ENCODE measurements at regions not wholly inside any gene's neighbourhood (a gene's known extent, or its start where the extent isn't known, plus 50 kb on each side); places are given as distances from the start of the nearest gene placed in this dataset.

DNA sequence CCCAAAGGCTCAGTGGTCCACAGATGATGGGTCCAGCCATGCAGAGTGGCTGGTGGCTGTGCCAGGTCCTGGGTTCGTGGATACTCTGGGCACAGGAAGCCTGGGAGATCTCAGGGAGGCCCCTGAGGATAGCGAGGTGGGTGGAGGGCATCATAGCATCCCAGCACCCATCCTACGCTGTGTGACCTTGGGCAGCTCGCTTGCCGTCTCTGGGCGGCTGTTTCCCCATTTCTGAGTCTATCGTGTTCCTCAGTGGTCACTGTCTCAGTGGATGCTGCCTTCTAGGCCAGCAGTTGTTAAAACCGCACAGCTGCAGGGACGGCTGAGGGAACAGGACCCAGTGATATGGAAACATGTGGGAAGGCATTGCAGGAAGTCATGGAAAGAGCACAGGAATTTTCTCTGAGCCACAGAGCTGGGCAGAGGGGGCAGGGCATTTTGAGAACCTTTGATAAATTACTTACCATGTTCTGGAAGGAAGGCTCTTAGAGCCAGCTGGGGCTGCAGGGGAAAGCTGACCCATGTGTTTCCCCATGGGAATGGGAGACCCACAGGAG is 86.4 kb upstream of the COL5A1 start:
- FAIRE-seq = no peak
- no TSS peak for BruUV-seq (replicated peaks)
- peak; percentile 59 for TF ChIP-seq ZFP36 (IDR thresholded peaks at IDR 0.05; ENCODE audit: low read depth, low read length, partially characterized antibody)
- no peak for TF ChIP-seq ZNF668 (CRISPR knock-in tag; IDR thresholded peaks at IDR 0.05)
- no peak for TF ChIP-seq ZNF12 (CRISPR knock-in tag; IDR thresholded peaks at IDR 0.05)
- TF ChIP-seq RBM25 (IDR thresholded peaks at IDR 0.05; ENCODE audit: low read depth, low read length, severe bottlenecking) = peak; percentile 37
- peak; percentile 43; the same call in 1 of the 2 replicates for TF ChIP-seq BCOR (IDR thresholded peaks at IDR 0.05)
- Histone ChIP-seq H3K4me1 (replicated peaks in 1 of 2; ENCODE audit: control insufficient read depth in 2 of 2, insufficient read depth in 2 of 2, low read length in 2 of 2) (no peaks in the 10 kb centered on the region; a peak in 2 of 5 replicates), H3K4me3 (no peak overlapping the region), H3K36me3 (ENCODE audit: control insufficient read depth, insufficient read depth, low read length) (no peaks in the 10 kb centered on the region), H3K9me1 (ENCODE audit: control insufficient read depth, insufficient read depth, low read length) (no peaks in the 10 kb centered on the region), H3K9me3 (replicated peaks; ENCODE audit: control insufficient read depth, insufficient read depth, low read depth, low read length) (no peaks in the 10 kb centered on the region), H2AFZ (ENCODE audit: low read depth, low read length) (no peak overlapping the region), H4K20me1 (replicated peaks; ENCODE audit: control insufficient read depth, insufficient read depth, low read length) (peaks cover 19% of the 10 kb centered on the region; the same call in 1 of the 2 replicates), H3K27ac (ENCODE audit: extremely low read depth, low read depth, low read length) (no peak overlapping the region), H3K9ac (ENCODE audit: insufficient read depth in 1 of 2, low read depth in 2 of 2, low read length in 2 of 2) (no peak overlapping the region), H3K27me3 (ENCODE audit: control insufficient read depth in 2 of 2, insufficient read depth in 2 of 2, low read length in 2 of 2) (peaks cover 15 to 89% of the 10 kb centered on the region in 2 experiments; a peak in 4 of 5 replicates), H3K79me2 (ENCODE audit: control insufficient read depth, insufficient read depth, low read length) (no peaks in the 10 kb centered on the region), H3K4me2 (ENCODE audit: insufficient read depth, low read length) (no peak overlapping the region)
- no peak for ATAC-seq
- DNase-seq (ENCODE audit: extremely low read depth in 1 of 4, low spot score in 3 of 4) = no peak
- WGBS (ENCODE audit: insufficient coverage, low coverage, missing lambda C conversion rate) = 2% methylated on average over 9 of the region's 9 CpGs
- POLR2A ChIA-PET = interaction anchor here (0.6 kb wide), 1 partner anchor 111 kb away, joined by 3 read pairs; no protein-coding TSS in a partner anchor
- intact Hi-C loops (cut with micrococcal nuclease) = loop anchor here (10.0 kb wide), 1 partner anchor 90 kb away; the partner anchor contains the start of gene COL5A1
- in situ Hi-C loops (cut with MboI) = no loop called here
- CTCF ChIA-PET (ENCODE audit: low intra/inter-chr PET ratio) = no interaction called here

DNA sequence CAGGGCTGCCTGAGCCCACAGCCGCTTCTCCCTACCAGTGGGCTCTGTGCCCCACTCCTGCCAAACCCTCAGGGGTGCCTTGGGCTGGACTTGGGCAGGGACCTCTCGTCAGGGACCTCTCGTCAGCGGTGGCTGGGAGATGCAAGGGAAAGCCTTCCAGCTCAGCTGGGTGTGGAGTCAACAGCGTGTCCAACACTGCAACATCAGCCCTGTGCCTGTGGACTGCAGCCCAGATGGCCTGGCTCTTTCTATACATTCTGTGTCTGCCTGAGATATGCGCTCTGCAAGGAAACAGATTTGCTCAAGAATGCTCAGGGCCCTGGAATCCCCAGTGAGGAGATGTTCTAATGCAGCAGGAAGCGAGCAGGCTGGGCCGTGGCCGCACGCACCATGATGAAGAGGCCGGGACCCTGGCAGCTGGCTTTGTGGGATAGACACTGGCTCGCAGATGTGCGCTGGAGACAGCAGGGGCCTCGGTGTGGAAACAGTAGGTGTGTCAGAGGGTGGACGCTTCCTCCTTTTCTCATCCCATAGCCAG is 85.0 kb upstream of the COL5A1 start:
- H3K9me3 ChIP-seq (replicated peaks; ENCODE audit: control insufficient read depth, insufficient read depth, low read depth, low read length) = no peaks in the 10 kb centered on the region
- DNase-seq (ENCODE audit: extremely low read depth in 1 of 4, low spot score in 3 of 4) (no peak), FAIRE-seq (no peak), ATAC-seq (peak; percentile 34; the same call in 1 of the 3 replicates)
- H3K27ac ChIP-seq (ENCODE audit: extremely low read depth, low read depth, low read length) = no peak overlapping the region
- CTCF ChIA-PET (ENCODE audit: low intra/inter-chr PET ratio) = no interaction called here
- H3K4me1 ChIP-seq (replicated peaks in 1 of 2; ENCODE audit: control insufficient read depth in 2 of 2, insufficient read depth in 2 of 2, low read length in 2 of 2) = no peaks in the 10 kb centered on the region; a peak in 1 of 5 replicates
- H3K27me3 ChIP-seq (ENCODE audit: control insufficient read depth in 2 of 2, insufficient read depth in 2 of 2, low read length in 2 of 2) = peaks cover 11 to 83% of the 10 kb centered on the region in 2 experiments; a peak in 3 of 5 replicates
- H3K79me2 ChIP-seq (ENCODE audit: control insufficient read depth, insufficient read depth, low read length) = no peaks in the 10 kb centered on the region
- no peak overlapping the region for H2AFZ ChIP-seq (ENCODE audit: low read depth, low read length)
- POLR2A ChIA-PET = interaction anchor here (3.0 kb wide), 1 partner anchor 10 kb away, joined by 7 read pairs; no protein-coding TSS in a partner anchor
- H4K20me1 ChIP-seq (replicated peaks; ENCODE audit: control insufficient read depth, insufficient read depth, low read length) = peaks cover 11% of the 10 kb centered on the region; the same call in 1 of the 2 replicates
- H3K9ac ChIP-seq (ENCODE audit: insufficient read depth in 1 of 2, low read depth in 2 of 2, low read length in 2 of 2) = no peak overlapping the region
- no peak overlapping the region for H3K4me3 ChIP-seq
- no TSS peak for BruUV-seq (replicated peaks)
- H3K36me3 ChIP-seq (ENCODE audit: control insufficient read depth, insufficient read depth, low read length) = no peaks in the 10 kb centered on the region
- in situ Hi-C loops (cut with MboI) = no loop called here
- no peaks in the 10 kb centered on the region for H3K9me1 ChIP-seq (ENCODE audit: control insufficient read depth, insufficient read depth, low read length)
- WGBS (ENCODE audit: insufficient coverage, low coverage, missing lambda C conversion rate) = 2% methylated on average over 14 of the region's 15 CpGs
- H3K4me2 ChIP-seq (ENCODE audit: insufficient read depth, low read length) = no peak overlapping the region
- intact Hi-C loops (cut with micrococcal nuclease) = loop anchor here (10.0 kb wide), 1 partner anchor 88 kb away; the partner anchor contains the start of gene COL5A1
- TF ChIP-seq MYBL2 (IDR thresholded peaks at IDR 0.05; ENCODE audit: low read depth) (no peak), MYBL2 (CRISPR knock-in tag; IDR thresholded peaks at IDR 0.05; ENCODE audit: borderline replicate concordance) (no peak), ZNF212 (CRISPR knock-in tag; IDR thresholded peaks at IDR 0.05) (no peak), RBM39 (optimal IDR thresholded peaks at IDR 0.05; ENCODE audit: low read depth, low read length) (no peak), BRCA1 (IDR thresholded peaks at IDR 0.05) (no peak), BRCA1 (CRISPR knock-in tag; IDR thresholded peaks at IDR 0.05) (no peak), KDM2B (CRISPR knock-in tag; IDR thresholded peaks at IDR 0.05) (no peak), PRPF4 (IDR thresholded peaks at IDR 0.05; ENCODE audit: insufficient read depth, low read depth, low read length, poor library complexity, severe bottlenecking) (no peak), GATAD2B (IDR thresholded peaks at IDR 0.05; ENCODE audit: borderline replicate concordance) (no peak), ZFX (CRISPR knock-in tag; IDR thresholded peaks at IDR 0.05) (no peak), ZNF561 (CRISPR knock-in tag; conservative IDR thresholded peaks at IDR 0.05) (no peak), NBN (IDR thresholded peaks at IDR 0.05; ENCODE audit: low read depth) (no peak), ETV1 (tag; conservative IDR thresholded peaks at IDR 0.05; ENCODE audit: low read depth) (no peak)
